ENCODE measurements at regions not wholly inside any gene's neighbourhood (a gene's known extent, or its start where the extent isn't known, plus 50 kb on each side); places are given as distances from the start of the nearest gene placed in this dataset.
"Not testable (repeated sequence)": the region's sequence is repeated elsewhere in the genome, so short reads cannot be mapped to it uniquely, and the experiment has no call there.

DNA sequence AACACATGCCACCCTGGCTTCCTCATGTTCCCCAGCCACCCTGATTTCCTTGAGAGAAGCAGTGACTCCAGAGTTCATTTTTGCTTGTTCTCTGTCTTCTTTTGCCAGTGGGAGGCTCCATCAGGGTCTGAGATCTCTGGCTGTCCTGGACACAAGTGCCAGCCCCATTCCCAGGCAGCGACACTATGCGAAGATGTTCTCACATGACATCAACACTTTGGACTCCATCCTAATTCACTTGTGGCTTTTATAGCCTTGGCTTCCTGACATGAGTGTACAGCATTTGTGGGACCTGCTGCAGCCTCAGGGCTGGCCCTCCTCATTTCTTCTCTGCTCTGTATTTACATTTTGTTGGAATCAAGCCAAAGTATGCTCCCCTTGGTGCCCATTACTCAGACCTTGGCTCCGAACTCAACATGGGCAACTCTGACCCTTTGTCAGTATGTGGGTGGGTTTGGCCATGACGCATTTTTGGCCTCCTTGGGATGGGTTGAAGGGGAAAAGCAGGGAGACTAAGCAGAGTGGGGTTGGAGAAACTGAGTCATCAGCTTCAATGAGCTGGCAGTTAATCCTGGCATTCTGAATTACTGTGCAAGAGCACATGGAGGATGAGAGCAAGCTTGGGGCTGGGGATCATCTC, 119.0 kb upstream of the EEF2KMT start:
- no peak overlapping the region for H4K8ac ChIP-seq (ENCODE audit: low read depth, low read length)
- H3K27ac ChIP-seq (ENCODE audit: low read depth, low read length) = no peak overlapping the region
- H4K91ac ChIP-seq (ENCODE audit: low read depth, low read length) = no peak overlapping the region
- H4K12ac ChIP-seq (ENCODE audit: low read depth, low read length) = no peak overlapping the region
- H3K79me1 ChIP-seq (ENCODE audit: low read length) = no peaks in the 10 kb centered on the region
- no peak for DNase-seq
- H3K4me1 ChIP-seq (ENCODE audit: control insufficient read depth in 1 of 2, insufficient read depth in 2 of 2, low read length in 2 of 2) = no peaks in the 10 kb centered on the region
- peaks cover 6% of the 10 kb centered on the region for H3K9me3 ChIP-seq (ENCODE audit: insufficient read depth, low read depth, low read length)
- no peak overlapping the region for H2BK5ac ChIP-seq (ENCODE audit: low read depth, low read length, poor library complexity)
- H2BK12ac ChIP-seq (ENCODE audit: low read length) = no peak overlapping the region
- no peaks in the 10 kb centered on the region for H3K36me3 ChIP-seq (ENCODE audit: control insufficient read depth in 1 of 2, insufficient read depth in 2 of 2, low read length in 2 of 2)
- H3K4me3 ChIP-seq (ENCODE audit: low read depth, low read length) = no peak overlapping the region
- H2AFZ ChIP-seq (ENCODE audit: insufficient read depth, low read length, poor library complexity) = no peak overlapping the region
- H2BK120ac ChIP-seq (ENCODE audit: insufficient read depth, low read length, poor library complexity) = no peak overlapping the region
- no peaks in the 10 kb centered on the region for H3K79me2 ChIP-seq (ENCODE audit: control insufficient read depth, insufficient read depth, low read length, poor library complexity)
- H3K18ac ChIP-seq (ENCODE audit: low read length) = no peak overlapping the region
- no peak overlapping the region for H3K4ac ChIP-seq (ENCODE audit: low read depth, low read length)
- H3K9ac ChIP-seq (ENCODE audit: low read length) = no peak overlapping the region
- H3K23ac ChIP-seq (ENCODE audit: low read length) = no peak overlapping the region
- no peak overlapping the region for H3K4me2 ChIP-seq (ENCODE audit: low read length)
- H3K27me3 ChIP-seq (ENCODE audit: insufficient read depth, low read length) = no peaks in the 10 kb centered on the region
- WGBS (ENCODE audit: extremely low coverage, insufficient coverage, insufficient read length) = no CpG with 5 or more reads among the region's 4 CpGs
- no peak overlapping the region for H2AK5ac ChIP-seq (ENCODE audit: low read length)
- H3K14ac ChIP-seq (ENCODE audit: low read length) = no peak overlapping the region

DNA sequence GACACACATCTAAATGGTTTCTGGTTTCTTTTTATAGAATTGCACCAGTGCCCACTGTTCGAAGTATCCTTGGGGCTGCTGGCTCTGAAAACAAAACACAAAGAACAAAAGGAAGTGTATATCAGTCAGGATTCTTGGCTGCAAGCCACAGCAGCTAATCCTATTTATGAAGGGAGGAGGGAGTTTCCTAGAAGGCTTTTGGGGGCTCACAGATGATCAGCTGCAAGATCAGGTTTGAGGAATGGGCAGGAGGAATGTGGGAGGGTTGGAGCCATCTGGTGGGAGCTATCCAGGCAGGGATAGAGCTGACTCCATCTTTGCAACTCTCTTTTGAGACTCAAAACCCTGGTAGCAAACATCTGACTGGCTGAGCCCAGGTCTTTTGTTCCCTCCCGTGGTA, 118.3 kb upstream of the EEF2KMT start:
- H2BK5ac ChIP-seq (ENCODE audit: low read depth, low read length, poor library complexity) = no peak overlapping the region
- no peak overlapping the region for H4K91ac ChIP-seq (ENCODE audit: low read depth, low read length)
- H3K79me2 ChIP-seq (ENCODE audit: control insufficient read depth, insufficient read depth, low read length, poor library complexity) = no peaks in the 10 kb centered on the region
- H3K23ac ChIP-seq (ENCODE audit: low read length) = no peak overlapping the region
- no peak overlapping the region for H2AK5ac ChIP-seq (ENCODE audit: low read length)
- H2AFZ ChIP-seq (ENCODE audit: insufficient read depth, low read length, poor library complexity) = no peak overlapping the region
- H3K4ac ChIP-seq (ENCODE audit: low read depth, low read length) = no peak overlapping the region
- H3K36me3 ChIP-seq (ENCODE audit: control insufficient read depth in 1 of 2, insufficient read depth in 2 of 2, low read length in 2 of 2) = no peaks in the 10 kb centered on the region
- H3K4me2 ChIP-seq (ENCODE audit: low read length) = no peak overlapping the region
- H4K12ac ChIP-seq (ENCODE audit: low read depth, low read length) = no peak overlapping the region
- no peak for DNase-seq
- H3K79me1 ChIP-seq (ENCODE audit: low read length) = no peaks in the 10 kb centered on the region
- peaks cover 6% of the 10 kb centered on the region for H3K9me3 ChIP-seq (ENCODE audit: insufficient read depth, low read depth, low read length)
- no peak overlapping the region for H3K4me3 ChIP-seq (ENCODE audit: low read depth, low read length)
- no peak overlapping the region for H2BK120ac ChIP-seq (ENCODE audit: insufficient read depth, low read length, poor library complexity)
- no peak overlapping the region for H2BK12ac ChIP-seq (ENCODE audit: low read length)
- peak overlapping the region; percentile 40 for H3K9ac ChIP-seq (ENCODE audit: low read length)
- no peak overlapping the region for H3K27ac ChIP-seq (ENCODE audit: low read depth, low read length)
- no peak overlapping the region for H3K18ac ChIP-seq (ENCODE audit: low read length)
- WGBS (ENCODE audit: extremely low coverage, insufficient coverage, insufficient read length) = no CpG with 5 or more reads among the region's 2 CpGs
- H3K27me3 ChIP-seq (ENCODE audit: insufficient read depth, low read length) = no peaks in the 10 kb centered on the region
- H3K14ac ChIP-seq (ENCODE audit: low read length) = no peak overlapping the region
- H4K8ac ChIP-seq (ENCODE audit: low read depth, low read length) = no peak overlapping the region
- no peaks in the 10 kb centered on the region for H3K4me1 ChIP-seq (ENCODE audit: control insufficient read depth in 1 of 2, insufficient read depth in 2 of 2, low read length in 2 of 2)

- no CpG with 5 or more reads among the region's 7 CpGs for WGBS (ENCODE audit: extremely low coverage, insufficient coverage, insufficient read length)
These were observed 116.9 kb upstream of the EEF2KMT start for GRCh38 chr16:5214466-5214865.

DNA sequence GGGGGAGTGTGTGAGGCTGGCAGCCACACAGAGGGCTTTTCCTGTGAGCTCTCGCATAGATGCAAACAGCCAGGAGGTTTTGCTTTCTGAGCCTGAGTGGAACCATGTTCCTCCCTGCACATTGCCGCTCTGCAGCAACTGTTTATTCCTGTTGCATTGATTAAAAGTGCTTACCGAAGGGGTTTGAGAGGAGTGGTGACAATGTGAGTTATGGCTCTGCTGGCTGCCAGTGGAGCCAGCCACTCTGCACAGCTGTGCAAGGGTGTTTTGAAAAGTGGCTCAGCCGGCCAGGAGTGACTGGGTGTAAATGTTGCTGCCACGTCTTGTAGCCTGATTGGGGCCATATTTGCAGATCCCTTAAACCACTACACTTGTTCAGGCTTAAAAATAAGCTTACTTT, 114.9 kb upstream of the EEF2KMT start:
- not testable (repeated sequence) for H4K12ac ChIP-seq (ENCODE audit: low read depth, low read length); H3K79me1 ChIP-seq (ENCODE audit: low read length); H3K9ac ChIP-seq (ENCODE audit: low read length); H3K14ac ChIP-seq (ENCODE audit: low read length); H3K27ac ChIP-seq (ENCODE audit: low read depth, low read length); H2AFZ ChIP-seq (ENCODE audit: insufficient read depth, low read length, poor library complexity); H3K9me3 ChIP-seq (ENCODE audit: insufficient read depth, low read depth, low read length); H2AK5ac ChIP-seq (ENCODE audit: low read length); H2BK5ac ChIP-seq (ENCODE audit: low read depth, low read length, poor library complexity); DNase-seq; H2BK120ac ChIP-seq (ENCODE audit: insufficient read depth, low read length, poor library complexity); H3K36me3 ChIP-seq (ENCODE audit: control insufficient read depth in 1 of 2, insufficient read depth in 2 of 2, low read length in 2 of 2); H3K4me3 ChIP-seq (ENCODE audit: low read depth, low read length); H3K18ac ChIP-seq (ENCODE audit: low read length); H3K4me1 ChIP-seq (ENCODE audit: control insufficient read depth in 1 of 2, insufficient read depth in 2 of 2, low read length in 2 of 2); H3K27me3 ChIP-seq (ENCODE audit: insufficient read depth, low read length); H3K4ac ChIP-seq (ENCODE audit: low read depth, low read length); H2BK12ac ChIP-seq (ENCODE audit: low read length); H3K4me2 ChIP-seq (ENCODE audit: low read length); H3K23ac ChIP-seq (ENCODE audit: low read length); H4K91ac ChIP-seq (ENCODE audit: low read depth, low read length); H3K79me2 ChIP-seq (ENCODE audit: control insufficient read depth, insufficient read depth, low read length, poor library complexity); H4K8ac ChIP-seq (ENCODE audit: low read depth, low read length)
- WGBS (ENCODE audit: extremely low coverage, insufficient coverage, insufficient read length) = no CpG with 5 or more reads among the region's 5 CpGs

More at GRCh38 chr16:5214466-5214865, 116.9 kb upstream of the EEF2KMT start:
- no peak overlapping the region for H2AFZ ChIP-seq (ENCODE audit: insufficient read depth, low read length, poor library complexity)
- H3K4me3 ChIP-seq (ENCODE audit: low read depth, low read length) = no peak overlapping the region
- H3K9me3 ChIP-seq (ENCODE audit: insufficient read depth, low read depth, low read length) = peaks cover 6% of the 10 kb centered on the region
- H3K79me2 ChIP-seq (ENCODE audit: control insufficient read depth, insufficient read depth, low read length, poor library complexity) = no peaks in the 10 kb centered on the region
- no peak overlapping the region for H3K14ac ChIP-seq (ENCODE audit: low read length)
- no peak overlapping the region for H3K4ac ChIP-seq (ENCODE audit: low read depth, low read length)
- H2BK5ac ChIP-seq (ENCODE audit: low read depth, low read length, poor library complexity) = no peak overlapping the region
- H2BK12ac ChIP-seq (ENCODE audit: low read length) = no peak overlapping the region
- H3K9ac ChIP-seq (ENCODE audit: low read length) = no peak overlapping the region
- no peaks in the 10 kb centered on the region for H3K36me3 ChIP-seq (ENCODE audit: control insufficient read depth in 1 of 2, insufficient read depth in 2 of 2, low read length in 2 of 2)
- H2AK5ac ChIP-seq (ENCODE audit: low read length) = no peak overlapping the region
- no peak overlapping the region for H4K12ac ChIP-seq (ENCODE audit: low read depth, low read length)
- H4K8ac ChIP-seq (ENCODE audit: low read depth, low read length) = no peak overlapping the region
- no peak overlapping the region for H3K4me2 ChIP-seq (ENCODE audit: low read length)
- no peaks in the 10 kb centered on the region for H3K27me3 ChIP-seq (ENCODE audit: insufficient read depth, low read length)
- DNase-seq = no peak
- H3K4me1 ChIP-seq (ENCODE audit: control insufficient read depth in 1 of 2, insufficient read depth in 2 of 2, low read length in 2 of 2) = no peaks in the 10 kb centered on the region
- no peaks in the 10 kb centered on the region for H3K79me1 ChIP-seq (ENCODE audit: low read length)
- no peak overlapping the region for H2BK120ac ChIP-seq (ENCODE audit: insufficient read depth, low read length, poor library complexity)
- no peak overlapping the region for H4K91ac ChIP-seq (ENCODE audit: low read depth, low read length)
- no peak overlapping the region for H3K18ac ChIP-seq (ENCODE audit: low read length)
- no peak overlapping the region for H3K27ac ChIP-seq (ENCODE audit: low read depth, low read length)
- no peak overlapping the region for H3K23ac ChIP-seq (ENCODE audit: low read length)
